HG03342 (cell line): ENCODE measurements at regions not wholly inside any gene's neighbourhood (a gene's known extent, or its start where the extent isn't known, plus 50 kb on each side); places are given as distances from the start of the nearest gene placed in this dataset.
A peak's percentile ranks its signal among the peaks of the same experiment; 100 is the strongest.

Experiments used
- ATAC-seq: cut with Tn5 transposase; IDR thresholded peaks from one replicate; pipeline ENCODE4 v1.9.1; 2021; ENCODE audit warnings: mild to moderate bottlenecking, moderate library complexity; ENCODE audit not compliant: unreplicated experiment

GRCh38 chr6:97563529-97563928, 280.5 kb upstream of the MMS22L start:
- no peak for ATAC-seq

- no peak for ATAC-seq
Observed at GRCh38 chr6:97572943-97573342, 289.9 kb upstream of the MMS22L start.

DNA sequence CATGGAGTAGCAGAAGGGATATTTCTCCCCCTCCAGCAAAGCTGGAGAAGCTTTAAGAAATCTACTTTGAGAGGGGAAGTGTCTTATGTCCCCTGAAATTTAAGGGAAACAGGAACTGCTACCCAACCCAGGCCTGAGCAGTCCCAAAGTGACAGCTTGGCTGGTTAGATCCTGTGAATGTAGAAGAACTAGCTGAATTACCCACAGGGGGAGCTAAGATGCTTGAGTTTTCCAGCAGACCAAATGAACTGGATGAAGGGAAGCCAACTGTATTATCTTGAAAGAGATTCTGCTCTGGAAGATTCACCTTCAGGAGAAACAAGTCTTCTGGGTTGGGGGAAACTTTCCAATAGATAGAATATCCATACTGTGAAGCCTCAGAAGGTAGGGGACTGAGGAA, 303.3 kb upstream of the MMS22L start:
- peak; percentile 63 for ATAC-seq

GRCh38 chr6:97591955-97592354, 308.9 kb upstream of the MMS22L start:
- ATAC-seq = no peak

DNA sequence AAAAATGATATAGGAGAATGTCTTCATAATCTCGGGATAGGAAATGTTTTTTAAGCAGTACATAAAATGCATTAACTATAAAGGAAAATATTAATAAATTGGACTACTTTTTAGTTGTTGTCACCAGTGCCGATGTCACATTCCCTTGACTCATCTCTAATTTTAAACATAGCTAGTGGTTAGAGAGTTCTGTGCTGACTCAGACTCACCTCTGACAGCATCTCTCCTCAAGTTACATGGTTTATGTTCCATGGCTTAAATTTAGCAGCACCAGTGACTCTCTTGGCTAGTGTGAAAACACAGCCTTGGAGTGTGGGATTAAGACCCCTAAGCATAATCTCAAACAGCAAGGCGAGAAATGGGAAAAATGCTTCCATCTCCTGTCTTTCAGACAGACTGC, 311.8 kb upstream of the MMS22L start:
- no peak for ATAC-seq

DNA sequence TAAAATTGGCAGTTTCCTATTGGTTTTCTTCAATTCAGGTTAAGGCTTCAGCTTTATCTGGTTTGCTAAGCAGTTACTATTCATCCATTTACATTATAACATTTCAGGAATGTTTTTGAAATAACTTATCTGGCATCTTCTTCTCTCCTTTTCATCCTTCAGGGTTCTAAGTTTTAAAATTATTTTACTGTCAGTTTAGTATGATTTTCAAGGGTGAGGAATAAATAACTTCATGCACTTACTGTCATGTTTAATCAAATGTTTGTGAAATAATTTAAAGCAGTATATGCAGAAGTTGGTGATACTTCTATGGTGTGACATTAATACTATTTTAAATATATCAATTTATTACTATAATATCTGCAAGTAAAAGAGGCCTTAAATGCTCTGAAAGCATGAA, 338.1 kb upstream of the MMS22L start:
- ATAC-seq = no peak

- no peak for ATAC-seq
Observed at GRCh38 chr6:97626671-97627441, 343.8 kb upstream of the MMS22L start.

GRCh38 chr6:97629180-97629579, 346.2 kb upstream of the MMS22L start:
- no peak for ATAC-seq

- no peak for ATAC-seq
Observed at GRCh38 chr6:97630604-97631003, 347.6 kb upstream of the MMS22L start.

DNA sequence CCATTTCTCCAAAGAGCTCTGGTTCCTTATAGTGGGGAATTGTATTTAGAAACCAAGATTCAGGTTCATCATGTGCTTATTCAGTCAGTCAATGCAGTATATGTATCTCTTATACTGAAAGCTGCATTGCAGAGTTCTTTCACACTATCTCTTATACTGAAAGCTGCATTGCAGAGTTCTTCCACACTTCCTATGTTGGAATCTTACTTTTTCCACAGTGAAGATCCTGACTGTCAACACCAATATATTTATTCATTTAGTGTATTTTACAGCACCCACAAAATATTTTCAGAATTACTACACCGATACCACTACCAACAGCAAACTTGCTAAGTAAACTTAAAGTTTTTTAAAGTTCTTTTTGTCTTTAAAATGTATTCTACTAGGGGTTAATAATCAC, 349.3 kb upstream of the MMS22L start:
- ATAC-seq = no peak

- ATAC-seq = no peak
Observed at GRCh38 chr6:97639702-97640101, 356.7 kb upstream of the MMS22L start.

DNA sequence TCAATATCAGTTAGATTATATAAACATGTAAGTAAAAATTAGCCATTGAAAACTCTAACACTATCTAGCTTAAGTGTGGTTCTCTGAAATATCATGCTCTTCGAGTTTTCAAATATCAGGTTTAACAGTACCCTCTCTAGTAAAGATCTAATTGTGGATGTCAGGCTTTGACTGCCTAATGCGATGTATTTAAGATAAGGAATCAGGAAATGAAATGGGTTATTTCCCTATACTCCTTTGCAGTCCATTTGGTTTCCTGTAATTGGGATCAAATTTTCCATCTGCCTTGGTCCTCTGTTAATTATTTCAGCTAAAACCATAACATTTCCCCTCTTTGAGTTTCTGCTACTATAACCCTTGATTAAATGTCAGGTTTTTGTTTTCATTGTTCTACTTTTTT, 361.3 kb upstream of the MMS22L start:
- ATAC-seq = no peak

GRCh38 chr6:97645757-97646156, 362.7 kb upstream of the MMS22L start:
- ATAC-seq = no peak

GRCh38 chr6:97653076-97653475, 370.1 kb upstream of the MMS22L start:
- ATAC-seq = no peak

GRCh38 chr6:97653517-97653916, 370.5 kb upstream of the MMS22L start:
- no peak for ATAC-seq

- no peak for ATAC-seq
Observed at GRCh38 chr6:97654674-97655073, 371.7 kb upstream of the MMS22L start.

GRCh38 chr6:97656236-97656635, 373.2 kb upstream of the MMS22L start:
- no peak for ATAC-seq

- ATAC-seq = no peak
Observed at GRCh38 chr6:97656706-97657350, 373.8 kb upstream of the MMS22L start.

DNA sequence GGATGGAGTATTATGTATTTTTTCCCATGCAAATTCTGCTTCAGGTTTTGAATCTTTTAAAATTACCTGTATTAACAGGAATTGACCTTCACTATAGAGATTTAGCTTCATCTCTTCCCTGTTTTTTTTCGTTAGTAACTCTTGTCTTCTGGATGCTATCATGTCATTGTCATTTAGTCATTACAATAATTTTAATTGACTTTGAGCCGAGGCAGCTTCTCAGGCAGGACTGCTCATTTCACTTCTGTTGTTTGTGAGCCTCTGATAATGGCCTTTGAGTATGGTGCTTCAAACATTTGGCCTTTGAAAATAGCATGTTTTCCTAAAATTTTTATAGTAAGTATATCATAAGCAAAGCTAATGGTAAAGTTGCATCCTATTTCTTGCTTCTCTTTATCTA, 375.1 kb upstream of the MMS22L start:
- ATAC-seq = no peak

DNA sequence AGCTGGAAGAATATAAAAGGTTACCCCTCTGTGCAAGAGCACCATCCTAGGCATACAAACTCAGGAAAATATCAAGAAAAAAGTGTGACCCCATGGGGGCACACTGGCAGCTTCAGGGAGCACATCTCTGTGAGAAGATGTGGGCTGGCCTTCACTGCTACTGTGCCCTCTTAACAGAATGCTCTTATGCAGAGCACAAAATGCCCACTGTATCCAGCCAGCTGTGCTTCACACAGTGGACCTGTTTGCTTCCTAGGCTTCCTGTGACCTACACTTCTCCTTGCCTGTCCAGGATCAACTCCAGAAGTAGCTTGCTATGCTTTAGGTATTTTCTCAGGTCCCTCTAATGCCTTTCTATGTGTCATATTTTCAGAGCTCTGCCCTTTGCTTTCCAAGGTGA, 380.2 kb upstream of the MMS22L start:
- ATAC-seq = no peak

- ATAC-seq = no peak
Observed at GRCh38 chr6:97665446-97665845, 382.4 kb upstream of the MMS22L start.

GRCh38 chr6:97666889-97667288, 383.9 kb upstream of the MMS22L start:
- ATAC-seq = no peak

- peak; percentile 49 for ATAC-seq
Observed at GRCh38 chr6:97668716-97669115, 385.7 kb upstream of the MMS22L start.
